Duodenal mucosa (tissue), 2 donors: ENCODE measurements at regions not wholly inside any gene's neighbourhood (a gene's known extent, or its start where the extent isn't known, plus 50 kb on each side); places are given as distances from the start of the nearest gene placed in this dataset.

Experiments
- H3K27ac ChIP-seq: one replicate; pipeline ENCODE4 v1.7.0; 2013; ENCODE audit warnings: low read depth, low read length
- H3K27me3 ChIP-seq, 2 donors: one replicate each; pipeline ENCODE4 v1.7.0; 2013; ENCODE audit warnings: low read length in 2 of 2, control low read depth in 1 of 2; ENCODE audit not compliant: insufficient read depth in 2 of 2, control insufficient read depth in 1 of 2
- H3K36me3 ChIP-seq, 2 donors: one replicate each; pipeline ENCODE4 v1.7.0; 2013; ENCODE audit warnings: low read length in 2 of 2, control low read depth in 1 of 2; ENCODE audit not compliant: insufficient read depth in 2 of 2, control insufficient read depth in 1 of 2
- H3K4me1 ChIP-seq, 2 donors: one replicate each; pipeline ENCODE4 v1.7.0; 2013; ENCODE audit warnings: low read length in 2 of 2, control low read depth in 1 of 2; ENCODE audit not compliant: insufficient read depth in 2 of 2, control insufficient read depth in 1 of 2
- H3K4me3 ChIP-seq, 2 donors: one replicate each; pipeline ENCODE4 v1.7.0; 2013; ENCODE audit warnings: low read length in 2 of 2, low read depth in 1 of 2
- H3K9ac ChIP-seq, 2 donors: one replicate each; pipeline ENCODE4 v1.7.0; 2013; ENCODE audit warnings: low read length in 2 of 2, low read depth in 1 of 2
- H3K9me3 ChIP-seq, 2 donors: one replicate each; pipeline ENCODE4 v1.7.0; 2013; ENCODE audit warnings: low read length in 2 of 2, control low read depth in 1 of 2; ENCODE audit not compliant: control insufficient read depth in 1 of 2

GRCh38 chr13:104447348-104447747 lies 1381.1 kb upstream of the SLC10A2 start:
- Histone ChIP-seq H3K4me3 (no peak overlapping the region), H3K36me3 (no peaks in the 10 kb centered on the region), H3K4me1 (no peaks in the 10 kb centered on the region), H3K27ac (no peak overlapping the region), H3K9me3 (peaks cover 0 to 14% of the 10 kb centered on the region in 2 donors), H3K27me3 (no peaks in the 10 kb centered on the region), H3K9ac (no peak overlapping the region)

- Histone ChIP-seq H3K4me3 (no peak overlapping the region), H3K9ac (no peak overlapping the region), H3K9me3 (peaks cover 0 to 6% of the 10 kb centered on the region in 2 donors), H3K27me3 (no peaks in the 10 kb centered on the region), H3K4me1 (no peaks in the 10 kb centered on the region), H3K36me3 (no peaks in the 10 kb centered on the region), H3K27ac (no peak overlapping the region)
Observed at GRCh38 chr13:104442536-104442935, 1376.3 kb upstream of the SLC10A2 start.

DNA sequence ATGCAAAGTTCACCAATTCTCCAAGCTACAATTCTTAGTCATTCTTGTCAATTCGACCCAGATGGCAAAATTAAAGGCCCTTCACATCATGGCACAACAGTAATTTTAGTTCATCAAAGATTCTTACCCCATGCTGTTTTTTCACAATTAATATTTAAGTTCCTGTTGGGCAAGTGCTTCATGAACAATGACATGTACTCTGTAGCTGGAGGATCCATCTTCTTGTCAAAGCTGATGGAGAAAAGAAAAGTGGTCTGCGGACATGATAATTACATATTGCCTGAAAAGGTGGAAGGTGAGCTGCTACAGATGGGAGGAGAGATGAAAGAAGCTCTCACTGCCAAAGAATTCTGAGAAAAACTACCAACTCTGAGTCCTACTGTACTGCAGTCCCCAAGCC lies 1370.3 kb upstream of the SLC10A2 start:
- H3K9ac ChIP-seq: no peak overlapping the region
- no peaks in the 10 kb centered on the region for H3K4me1 ChIP-seq
- no peak overlapping the region for H3K4me3 ChIP-seq
- H3K27me3 ChIP-seq: no peaks in the 10 kb centered on the region
- no peak overlapping the region for H3K27ac ChIP-seq
- no peaks in the 10 kb centered on the region for H3K9me3 ChIP-seq
- H3K36me3 ChIP-seq: no peaks in the 10 kb centered on the region

DNA sequence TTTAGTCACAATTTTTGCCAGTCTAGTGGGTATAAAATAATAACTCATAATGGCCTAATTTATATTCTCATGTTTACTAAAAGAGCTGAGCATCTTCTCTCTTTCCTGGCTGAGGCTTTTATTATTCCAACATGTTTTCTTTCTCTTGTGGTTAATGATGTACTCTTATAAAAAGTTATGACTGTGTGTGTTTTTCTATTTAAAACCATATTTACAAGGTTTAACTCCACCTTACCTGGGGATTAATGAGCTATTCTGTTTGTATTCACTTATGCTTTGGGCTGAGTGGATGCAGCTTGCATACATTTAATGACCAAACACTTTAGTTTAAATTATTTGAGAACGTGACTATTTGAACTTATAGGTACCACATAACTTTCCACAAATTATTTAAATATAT lies 1365.7 kb upstream of the SLC10A2 start:
- Histone ChIP-seq H3K9me3 (no peaks in the 10 kb centered on the region), H3K27ac (no peak overlapping the region), H3K9ac (no peak overlapping the region), H3K4me1 (no peaks in the 10 kb centered on the region), H3K4me3 (no peak overlapping the region), H3K27me3 (no peaks in the 10 kb centered on the region), H3K36me3 (no peaks in the 10 kb centered on the region)

GRCh38 chr13:104426435-104426834 lies 1360.2 kb upstream of the SLC10A2 start:
- Histone ChIP-seq H3K36me3 (no peaks in the 10 kb centered on the region), H3K4me1 (no peaks in the 10 kb centered on the region), H3K9ac (no peak overlapping the region), H3K9me3 (no peaks in the 10 kb centered on the region), H3K4me3 (no peak overlapping the region), H3K27ac (no peak overlapping the region), H3K27me3 (no peaks in the 10 kb centered on the region)

DNA sequence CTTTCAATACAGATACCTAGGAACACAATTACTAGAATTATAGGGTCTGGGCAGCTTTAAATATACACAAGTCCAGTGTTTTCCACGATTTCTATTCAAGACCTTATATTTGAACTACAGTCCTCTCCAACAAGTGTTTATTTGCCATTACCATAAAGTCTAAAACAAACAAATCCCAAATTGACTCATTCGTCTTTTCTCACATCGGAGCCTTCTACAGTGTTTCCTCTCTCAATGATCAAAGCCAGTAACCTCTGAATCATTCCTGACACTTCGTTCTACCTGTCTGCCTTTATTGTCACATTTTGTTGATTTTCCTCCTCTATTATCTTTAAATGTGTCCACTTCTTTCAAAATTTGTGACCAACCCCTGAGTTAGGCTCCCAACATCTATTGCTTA lies 1356.5 kb upstream of the SLC10A2 start:
- no peaks in the 10 kb centered on the region for H3K4me1 ChIP-seq
- H3K9ac ChIP-seq: no peak overlapping the region
- no peak overlapping the region for H3K4me3 ChIP-seq

GRCh38 chr13:104416973-104417372 lies 1350.8 kb upstream of the SLC10A2 start:
- no peaks in the 10 kb centered on the region for H3K27me3 ChIP-seq
- H3K27ac ChIP-seq: no peak overlapping the region
- no peaks in the 10 kb centered on the region for H3K36me3 ChIP-seq
- H3K9ac ChIP-seq: no peak overlapping the region
- no peaks in the 10 kb centered on the region for H3K4me1 ChIP-seq
- no peak overlapping the region for H3K4me3 ChIP-seq
- no peaks in the 10 kb centered on the region for H3K9me3 ChIP-seq

More for the DNA sequence above, 1356.5 kb upstream of the SLC10A2 start:
- H3K27me3 ChIP-seq: no peaks in the 10 kb centered on the region
- H3K36me3 ChIP-seq: no peaks in the 10 kb centered on the region
- no peak overlapping the region for H3K27ac ChIP-seq
- H3K9me3 ChIP-seq: no peaks in the 10 kb centered on the region

GRCh38 chr13:104414771-104415170 lies 1348.6 kb upstream of the SLC10A2 start:
- H3K4me3 ChIP-seq: no peak overlapping the region
- no peaks in the 10 kb centered on the region for H3K36me3 ChIP-seq
- H3K9me3 ChIP-seq: no peaks in the 10 kb centered on the region
- no peak overlapping the region for H3K9ac ChIP-seq
- H3K4me1 ChIP-seq: no peaks in the 10 kb centered on the region
- no peaks in the 10 kb centered on the region for H3K27me3 ChIP-seq
- no peak overlapping the region for H3K27ac ChIP-seq

GRCh38 chr13:104414181-104414580 lies 1348.0 kb upstream of the SLC10A2 start:
- Histone ChIP-seq H3K4me1 (no peaks in the 10 kb centered on the region), H3K9ac (no peak overlapping the region), H3K27ac (no peak overlapping the region), H3K9me3 (no peaks in the 10 kb centered on the region), H3K36me3 (no peaks in the 10 kb centered on the region), H3K27me3 (no peaks in the 10 kb centered on the region), H3K4me3 (no peak overlapping the region)

DNA sequence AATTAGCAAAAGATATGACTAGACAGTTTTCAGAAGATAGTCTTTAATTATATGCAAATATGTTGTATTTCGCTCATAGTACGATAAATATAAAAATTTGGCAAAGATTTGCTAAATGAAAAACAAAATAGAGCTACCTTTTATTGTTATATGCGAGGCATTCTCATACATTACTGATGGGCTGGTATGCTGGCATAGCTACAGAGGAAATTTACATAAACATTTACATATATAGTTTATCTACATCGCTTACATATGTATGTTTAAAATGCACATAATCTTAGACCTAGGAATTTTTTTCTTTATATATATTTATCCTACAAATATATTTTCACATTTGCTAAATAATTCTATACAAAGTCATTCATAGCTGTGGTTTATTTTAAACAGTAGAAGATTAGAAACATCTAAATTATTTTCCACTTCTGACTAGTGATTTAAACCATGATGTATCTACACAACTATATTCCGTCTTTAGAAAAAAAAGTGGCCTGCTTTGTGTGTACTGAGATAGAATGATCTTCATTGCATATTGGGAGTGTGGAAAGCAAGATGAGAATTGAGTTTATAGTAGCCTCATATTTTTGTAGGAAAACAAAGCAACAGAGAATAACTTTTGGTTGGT lies 1345.0 kb upstream of the SLC10A2 start:
- Histone ChIP-seq H3K36me3 (no peaks in the 10 kb centered on the region), H3K9me3 (no peaks in the 10 kb centered on the region), H3K4me1 (no peaks in the 10 kb centered on the region), H3K27ac (no peak overlapping the region), H3K27me3 (no peaks in the 10 kb centered on the region), H3K4me3 (no peak overlapping the region), H3K9ac (no peak overlapping the region)

GRCh38 chr13:104408733-104409132 lies 1342.5 kb upstream of the SLC10A2 start:
- Histone ChIP-seq H3K9ac (no peak overlapping the region), H3K9me3 (no peaks in the 10 kb centered on the region), H3K27ac (no peak overlapping the region), H3K36me3 (no peaks in the 10 kb centered on the region), H3K27me3 (no peaks in the 10 kb centered on the region), H3K4me1 (no peaks in the 10 kb centered on the region), H3K4me3 (no peak overlapping the region)
